GM21515 (cell line): ENCODE measurements at regions not wholly inside any gene's neighbourhood (a gene's known extent, or its start where the extent isn't known, plus 50 kb on each side); places are given as distances from the start of the nearest gene placed in this dataset.

Experiments
- ATAC-seq: cut with Tn5 transposase; IDR thresholded peaks from one replicate; pipeline ENCODE4 v1.9.1; 2021; ENCODE audit not compliant: unreplicated experiment

DNA sequence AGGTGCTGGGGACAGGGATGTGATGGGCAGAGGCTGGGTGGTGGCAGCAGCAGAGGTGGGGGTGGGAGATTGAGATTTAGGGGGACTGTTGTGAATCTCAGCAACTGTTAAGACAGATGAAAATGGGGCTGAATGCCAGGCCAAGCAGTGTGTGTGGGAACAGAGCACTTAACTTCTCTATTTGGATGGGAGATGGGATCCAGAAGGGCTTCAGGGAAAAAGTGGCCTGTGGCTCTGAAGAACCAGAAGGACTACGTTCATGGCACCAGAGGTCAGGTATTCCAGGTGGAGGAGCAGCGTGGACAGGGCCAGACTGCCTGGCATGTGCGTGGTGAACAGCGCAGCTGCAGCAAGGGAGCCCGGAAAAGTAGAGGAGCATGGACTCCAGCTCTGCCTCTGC is 82.6 kb upstream of the SYT13 start:
- ATAC-seq, result no peak

DNA sequence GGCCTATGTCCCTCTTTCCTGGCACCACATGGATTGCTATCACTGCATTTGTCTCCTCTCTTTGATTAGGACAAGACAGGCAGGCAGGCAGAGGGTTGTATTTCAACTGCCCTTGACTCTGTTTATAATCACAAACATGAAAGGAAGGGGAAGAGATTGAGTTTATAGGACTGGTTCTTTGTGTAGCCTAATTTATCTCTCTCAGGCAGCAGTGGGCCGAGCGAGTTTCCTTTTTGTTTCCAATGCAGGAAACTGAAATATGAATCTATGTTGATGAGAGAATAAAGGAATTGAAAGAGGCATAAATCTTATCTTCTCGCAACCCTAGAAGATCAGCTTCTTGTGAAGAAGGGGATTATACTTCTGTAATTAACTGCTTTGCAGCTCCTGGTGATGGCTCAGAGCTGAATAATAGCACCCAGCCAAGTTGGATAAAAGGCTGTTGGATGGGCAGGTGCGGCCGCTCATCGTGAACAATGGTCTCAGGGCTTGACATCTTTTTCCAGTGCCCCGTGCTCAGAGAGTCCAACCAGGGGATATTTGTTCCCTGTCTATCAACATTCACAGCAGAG is 80.6 kb upstream of the SYT13 start:
- no peak for ATAC-seq

DNA sequence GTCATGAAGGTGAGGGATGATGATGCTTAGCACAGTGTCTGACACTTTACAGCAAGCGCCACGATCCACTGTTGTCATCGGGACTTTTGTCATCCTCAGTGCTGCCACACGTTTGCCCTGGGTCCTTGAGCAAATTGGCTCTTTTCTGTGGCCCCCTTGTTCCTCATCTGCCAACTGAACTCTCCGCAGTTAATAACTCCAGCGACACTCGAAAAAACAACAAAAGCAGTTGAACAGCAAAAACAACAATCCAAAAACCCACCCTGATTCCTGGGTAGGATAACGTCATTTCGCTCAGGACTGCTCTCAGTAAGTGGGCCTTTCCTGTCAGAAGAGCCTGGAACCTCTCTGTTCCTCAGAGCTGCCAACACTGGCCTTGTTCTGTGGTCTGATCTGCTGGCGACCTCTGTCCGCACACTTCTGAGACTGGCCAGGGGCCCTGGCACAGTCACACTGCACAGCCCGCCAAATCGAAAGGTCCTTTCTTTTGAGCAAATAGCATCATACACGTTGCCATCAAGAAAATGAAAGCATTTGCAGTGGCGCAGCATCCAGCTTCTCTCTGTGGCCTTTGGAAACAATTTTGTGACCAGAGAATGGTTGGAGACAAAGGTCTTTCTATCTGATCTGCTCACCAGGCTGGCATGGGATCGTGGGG is 79.9 kb upstream of the SYT13 start:
- ATAC-seq, result no peak

- no peak for ATAC-seq
Measured at GRCh38 chr11:45362636-45363035, 76.5 kb upstream of the SYT13 start.

DNA sequence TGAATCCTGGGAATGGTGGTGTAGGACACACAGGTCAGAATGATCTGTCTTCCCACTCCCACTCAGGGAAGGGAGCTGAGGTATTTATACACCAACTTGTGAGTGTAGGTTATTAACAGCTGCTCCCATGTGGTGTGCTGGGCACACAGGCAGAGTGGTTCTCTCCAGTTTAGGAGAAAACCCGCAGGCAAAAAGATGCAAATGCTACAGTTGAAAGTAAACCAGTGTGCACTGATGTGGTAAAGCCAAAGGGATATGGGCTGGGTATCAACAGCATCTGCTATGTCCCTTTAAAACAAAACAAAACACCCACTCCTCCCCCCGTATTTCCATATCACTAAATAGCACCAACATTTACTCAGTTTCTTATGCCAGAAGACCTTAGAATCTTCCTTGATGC is 75.4 kb upstream of the SYT13 start:
- no peak for ATAC-seq

GRCh38 chr11:45355706-45356041 is 69.5 kb upstream of the SYT13 start:
- no peak for ATAC-seq

DNA sequence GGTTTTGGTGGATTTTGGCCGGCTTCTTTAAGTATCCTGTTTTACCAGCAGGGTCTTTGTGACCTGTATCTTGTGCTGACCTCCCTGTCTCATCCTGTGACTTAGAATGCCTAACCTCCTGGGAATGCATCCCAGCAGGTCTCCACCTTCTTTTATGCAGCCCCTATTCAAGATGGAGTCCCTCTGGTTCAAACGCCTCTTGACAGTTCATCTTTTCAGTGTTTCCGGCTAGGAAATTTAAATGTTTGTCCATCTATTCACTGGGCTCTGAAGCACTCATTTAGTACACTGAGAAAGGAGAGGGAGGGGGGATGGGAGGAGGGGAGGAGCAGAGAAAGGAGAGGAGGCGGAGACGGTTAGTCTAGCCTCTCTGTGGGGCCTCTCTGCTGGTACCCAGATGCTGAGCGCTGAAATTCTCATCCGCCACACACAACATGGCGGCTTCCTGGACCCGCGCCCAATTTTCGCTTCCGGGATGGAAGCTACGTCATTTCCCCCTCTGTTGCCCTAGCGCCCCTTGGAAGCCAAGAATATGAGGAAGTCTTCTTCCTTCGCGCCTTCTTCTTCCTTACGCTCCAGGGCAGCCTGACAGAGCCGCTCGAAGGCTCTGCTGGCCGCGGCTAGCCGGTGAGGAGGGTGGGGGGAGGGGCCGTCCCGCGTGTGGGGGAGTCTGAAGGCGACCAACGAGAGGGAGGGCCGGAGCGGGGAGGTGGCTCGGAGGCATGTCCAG is 69.0 kb upstream of the SYT13 start:
- ATAC-seq, result peak; percentile 91

DNA sequence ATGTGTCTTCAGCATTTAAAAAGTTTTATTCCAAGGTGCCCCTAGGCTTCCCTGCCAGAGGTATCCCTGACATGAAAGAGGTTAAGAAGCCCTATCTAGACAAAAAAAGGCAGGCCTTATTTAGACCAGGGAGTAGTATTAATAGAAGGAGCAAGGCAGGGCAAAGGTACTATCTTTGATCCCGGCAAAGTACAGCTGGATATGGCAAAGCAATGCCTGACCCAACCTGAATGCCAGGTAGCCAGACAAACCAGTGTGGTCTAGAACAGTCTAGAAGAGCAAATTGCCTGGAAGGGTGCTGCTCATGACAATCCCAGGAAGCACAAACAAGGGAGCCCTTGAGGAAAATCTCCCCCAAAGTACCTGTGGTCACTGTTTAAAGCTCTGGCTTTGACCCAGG is 62.6 kb upstream of the SYT13 start:
- ATAC-seq, result no peak

DNA sequence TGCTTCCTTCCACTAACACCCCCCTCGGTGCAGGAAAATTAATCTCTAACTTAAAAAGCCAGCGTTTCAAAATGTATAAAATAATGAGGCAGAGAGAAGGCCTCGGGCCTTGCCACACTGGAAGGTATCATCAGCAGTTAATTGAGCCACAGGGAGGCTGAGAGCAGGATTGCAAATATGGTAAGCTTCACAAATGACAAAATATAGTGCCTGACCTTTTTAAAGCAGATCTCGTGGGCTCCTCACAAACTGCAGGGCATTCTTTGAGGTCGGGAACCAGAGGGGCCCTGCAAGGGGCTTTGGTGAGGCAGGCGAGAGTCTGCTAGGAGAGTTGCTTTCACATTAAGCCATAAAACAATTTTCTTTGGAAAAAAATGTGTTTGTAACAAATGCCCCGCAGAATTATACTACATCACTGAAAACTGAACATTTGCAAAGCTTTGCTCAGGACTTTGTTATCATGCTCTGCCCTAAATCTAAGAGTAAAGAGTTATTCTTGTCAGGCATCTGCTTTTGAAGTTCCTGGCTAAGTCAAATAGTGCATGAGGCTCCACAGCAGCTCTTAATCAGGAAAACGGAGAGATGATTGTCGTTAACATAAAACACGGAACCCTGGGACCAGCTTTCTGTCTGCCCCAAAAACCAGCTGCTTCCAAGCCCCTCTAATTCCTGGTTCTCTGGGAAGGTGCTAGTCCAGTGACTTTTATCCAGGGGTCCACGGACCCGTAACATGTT is 61.4 kb upstream of the SYT13 start:
- ATAC-seq, result no peak

- ATAC-seq, result no peak
Measured at GRCh38 chr11:45345491-45345890, 59.4 kb upstream of the SYT13 start.

- no peak for ATAC-seq
Measured at GRCh38 chr11:45344028-45344427, 57.9 kb upstream of the SYT13 start.

DNA sequence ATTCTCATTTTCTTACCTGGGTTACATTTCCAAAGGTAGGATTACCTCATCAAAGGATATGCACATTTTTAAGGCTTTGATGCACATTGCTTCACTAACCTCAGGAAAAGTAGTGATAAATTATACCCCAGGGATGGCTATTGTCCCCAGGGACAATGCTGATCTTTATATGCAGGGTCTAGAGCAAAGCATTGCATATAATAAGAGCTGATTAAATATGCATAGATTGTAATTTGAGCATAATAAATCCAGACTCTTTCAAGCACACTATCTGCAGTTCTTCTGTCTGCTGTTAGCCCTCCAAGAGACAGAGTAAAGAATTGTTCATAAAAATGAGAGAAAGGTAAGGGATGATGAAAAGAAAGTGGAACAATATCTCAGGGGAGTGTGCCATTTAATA is 57.3 kb upstream of the SYT13 start:
- no peak for ATAC-seq

DNA sequence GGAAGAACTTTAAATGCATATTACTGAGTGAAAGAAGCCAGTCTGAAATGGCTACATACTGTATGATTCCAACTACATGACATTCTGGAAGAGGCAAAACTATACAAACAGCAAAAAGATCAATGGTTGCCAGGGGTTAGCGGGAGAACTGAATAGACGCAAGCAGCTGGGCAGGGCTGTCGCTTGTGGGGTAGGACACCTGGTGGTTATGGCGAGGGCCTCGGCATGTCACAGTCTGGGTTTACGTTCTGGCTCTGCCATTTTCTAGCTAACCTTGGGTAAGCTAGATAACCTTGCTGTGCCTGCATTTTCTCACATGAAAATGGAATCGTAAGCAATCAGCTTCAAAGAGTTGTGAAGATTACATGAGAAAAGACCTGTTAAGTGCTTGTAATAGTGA is 55.2 kb upstream of the SYT13 start:
- no peak for ATAC-seq

- ATAC-seq, result peak; percentile 94
Measured at GRCh38 chr11:45339729-45340519, 53.8 kb upstream of the SYT13 start.

DNA sequence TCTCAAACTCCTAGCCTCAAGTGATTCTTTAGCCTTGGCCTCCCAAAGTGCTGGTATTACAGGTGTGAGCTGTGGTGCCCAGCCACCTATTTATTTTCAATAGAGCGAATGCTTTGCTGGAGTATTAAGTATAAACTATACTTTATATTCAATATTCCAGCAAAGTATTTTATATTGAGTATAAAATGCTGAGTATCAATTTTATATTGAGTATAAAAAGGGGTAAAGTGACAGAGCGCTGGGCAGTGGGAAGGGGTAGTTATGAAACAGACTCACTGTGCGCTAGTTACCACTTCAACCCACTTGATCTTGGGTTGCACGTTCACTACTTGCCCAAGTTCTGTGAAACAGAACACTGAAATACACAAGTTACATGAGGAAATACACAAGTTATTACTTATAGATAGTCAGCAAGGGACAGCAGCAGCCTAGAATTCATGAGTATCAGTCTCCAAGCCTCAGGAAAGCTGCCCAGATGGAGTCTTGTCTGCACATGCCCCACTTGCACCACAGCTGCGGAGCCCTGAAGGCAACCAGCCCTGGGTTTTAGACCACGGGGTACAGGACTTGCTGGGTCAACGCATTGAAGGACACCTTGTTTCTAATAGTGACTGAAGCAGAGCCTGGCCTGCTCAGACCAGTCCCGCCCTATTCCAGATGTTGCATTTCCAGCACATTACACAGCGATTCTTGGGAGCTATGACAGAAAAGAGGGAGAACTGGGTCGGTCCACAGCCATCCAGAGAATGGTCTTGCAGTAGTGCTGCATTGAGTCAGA is 51.6 kb upstream of the SYT13 start:
- ATAC-seq, result no peak

- no peak for ATAC-seq
Measured at GRCh38 chr11:45336136-45336535, 50.0 kb upstream of the SYT13 start.
